ENCODE measurements at regions not wholly inside any gene's neighbourhood (a gene's known extent, or its start where the extent isn't known, plus 50 kb on each side); places are given as distances from the start of the nearest gene placed in this dataset.

GRCh38 chr5:145072889-145073288 lies 762.3 kb downstream of the PRELID2 start:
- intact Hi-C loops (cut with DNase I): no loop called here
- WGBS, 2 donors: 0 to 22% methylated on average over 1 of the region's 1 CpG
- H3K4me1 ChIP-seq: no peaks in the 10 kb centered on the region

DNA sequence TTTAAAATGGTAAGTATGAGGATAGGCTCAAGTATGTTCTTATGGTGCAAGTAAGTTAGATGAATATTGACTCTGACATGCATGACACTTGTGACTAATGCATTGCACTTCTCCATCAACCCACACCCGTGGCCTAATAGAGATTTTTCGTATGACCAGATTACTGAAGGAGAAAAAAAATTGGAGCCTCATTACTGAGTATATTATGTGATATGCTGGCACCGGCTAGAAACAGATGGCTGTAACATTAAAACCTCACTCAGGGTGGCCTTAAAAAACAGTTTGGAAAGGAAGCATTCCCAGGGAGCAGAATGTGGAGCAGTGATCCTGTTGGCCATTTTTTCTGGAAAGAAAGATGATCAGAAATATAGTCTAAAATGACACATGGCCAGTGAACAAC lies 766.4 kb downstream of the PRELID2 start:
- DNase-seq: no peak
- Histone ChIP-seq H3K4me3 (no peak overlapping the region), H3K27ac (no peak overlapping the region), H3K36me3 (no peaks in the 10 kb centered on the region), H3K4me1 (no peaks in the 10 kb centered on the region), H3K27me3 (no peaks in the 10 kb centered on the region), H3K9me3 (no peaks in the 10 kb centered on the region)
- TF ChIP-seq POLR2A (IDR thresholded peaks at IDR 0.05) (no peak), CTCF (IDR thresholded peaks at IDR 0.05) (no peak)
- intact Hi-C loops (cut with DNase I): no loop called here
- 80 to 81% methylated on average over 3 of the region's 3 CpGs for WGBS, 2 donors

More at GRCh38 chr5:145072889-145073288, 762.3 kb downstream of the PRELID2 start:
- TF ChIP-seq POLR2A (IDR thresholded peaks at IDR 0.05) (no peak), CTCF (IDR thresholded peaks at IDR 0.05) (no peak)
- no peaks in the 10 kb centered on the region for H3K9me3 ChIP-seq
- no peak overlapping the region for H3K4me3 ChIP-seq
- DNase-seq: no peak
- no peaks in the 10 kb centered on the region for H3K36me3 ChIP-seq
- no peaks in the 10 kb centered on the region for H3K27me3 ChIP-seq
- no peak overlapping the region for H3K27ac ChIP-seq

GRCh38 chr5:145062280-145063062 lies 772.7 kb downstream of the PRELID2 start:
- WGBS, 2 donors: 65 to 88% methylated on average over 4 to 6 of the region's 6 CpGs
- no peaks in the 10 kb centered on the region for H3K27me3 ChIP-seq
- TF ChIP-seq POLR2A (IDR thresholded peaks at IDR 0.05) (no peak), CTCF (IDR thresholded peaks at IDR 0.05) (no peak)
- no peaks in the 10 kb centered on the region for H3K9me3 ChIP-seq
- H3K27ac ChIP-seq: no peak overlapping the region
- H3K36me3 ChIP-seq: no peaks in the 10 kb centered on the region
- intact Hi-C loops (cut with DNase I): no loop called here
- no peaks in the 10 kb centered on the region for H3K4me1 ChIP-seq
- no peak for DNase-seq
- no peak overlapping the region for H3K4me3 ChIP-seq

- Histone ChIP-seq H3K4me3 (no peak overlapping the region), H3K36me3 (no peaks in the 10 kb centered on the region), H3K4me1 (no peaks in the 10 kb centered on the region), H3K9me3 (no peaks in the 10 kb centered on the region), H3K27ac (no peak overlapping the region), H3K27me3 (no peaks in the 10 kb centered on the region)
- WGBS, 2 donors: 27 to 35% methylated on average over 5 of the region's 5 CpGs
- no peak for DNase-seq
- intact Hi-C loops (cut with DNase I): no loop called here
- no peak for TF ChIP-seq CTCF (IDR thresholded peaks at IDR 0.05)
Measured at GRCh38 chr5:145056800-145057199, 778.3 kb downstream of the PRELID2 start.

GRCh38 chr5:145050181-145050580 lies 785.0 kb downstream of the PRELID2 start:
- H3K4me1 ChIP-seq: no peaks in the 10 kb centered on the region
- TF ChIP-seq CTCF (IDR thresholded peaks at IDR 0.05): no peak
- no peak for TF ChIP-seq POLR2A (IDR thresholded peaks at IDR 0.05)
- H3K27me3 ChIP-seq: no peaks in the 10 kb centered on the region
- intact Hi-C loops (cut with DNase I): no loop called here
- no peak overlapping the region for H3K27ac ChIP-seq
- 60 to 91% methylated on average over 1 of the region's 1 CpG for WGBS, 2 donors
- no peak for DNase-seq
- no peak overlapping the region for H3K4me3 ChIP-seq
- no peaks in the 10 kb centered on the region for H3K36me3 ChIP-seq
- H3K9me3 ChIP-seq: no peaks in the 10 kb centered on the region

Measured in esophagus squamous epithelium (tissue), 5 donors.